Astrocyte of the hippocampus (primary cell): ENCODE measurements at regions not wholly inside any gene's neighbourhood (a gene's known extent, or its start where the extent isn't known, plus 50 kb on each side); places are given as distances from the start of the nearest gene placed in this dataset.

Source experiments
- DNase-seq: peaks from one replicate; pipeline ENCODE4 v3.0.0; 2011; ENCODE audit warnings: low read depth, low spot score

DNA sequence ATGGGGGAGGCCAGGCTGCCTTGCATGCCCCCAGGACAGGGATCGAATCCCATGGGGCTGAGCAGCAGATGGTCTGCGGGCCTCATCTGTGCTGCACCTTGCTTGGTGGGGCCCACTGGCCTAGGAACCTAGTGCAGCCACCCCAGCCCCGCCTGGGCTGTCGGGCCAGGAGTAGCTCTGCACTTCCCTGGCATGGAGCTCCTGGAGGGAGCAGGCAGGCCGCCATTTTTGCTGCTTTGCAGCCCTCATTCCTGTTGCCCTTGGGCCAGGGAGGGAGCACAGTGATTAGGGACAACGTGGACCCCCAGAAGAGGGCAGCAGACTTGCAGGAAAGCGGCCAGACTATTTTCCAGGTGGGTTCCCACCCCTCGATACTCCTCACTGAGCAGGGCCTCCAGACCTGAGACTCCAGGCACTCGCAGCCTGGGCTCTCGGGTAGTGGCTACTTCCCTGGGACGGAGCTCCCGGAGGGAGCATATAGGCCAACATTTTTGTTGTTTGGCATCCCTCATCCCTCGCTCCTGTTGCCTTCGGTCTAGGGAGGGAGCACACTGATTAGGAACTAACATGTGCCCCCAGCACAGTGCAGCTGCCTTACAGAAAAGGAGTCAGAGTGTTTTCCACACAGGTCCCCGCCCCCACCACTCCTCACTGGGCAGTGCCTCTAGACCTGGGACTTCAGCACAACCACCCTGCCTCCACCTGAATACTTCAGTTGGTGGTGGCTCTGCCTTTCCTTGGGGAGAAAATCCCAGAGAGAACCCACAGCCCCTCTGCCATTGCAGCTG lies 99.5 kb downstream of the MAIP1 start:
- no peak for DNase-seq

- DNase-seq = no peak
Observed at GRCh38 chr2:200056105-200056504, 100.7 kb downstream of the MAIP1 start.

- DNase-seq = no peak
Observed at GRCh38 chr2:200063155-200063554, 107.8 kb downstream of the MAIP1 start.

- DNase-seq = no peak
Observed at GRCh38 chr2:200064879-200065278, 109.5 kb downstream of the MAIP1 start.

GRCh38 chr2:200065477-200065876 lies 110.1 kb downstream of the MAIP1 start:
- DNase-seq = no peak

- DNase-seq = no peak
Observed at GRCh38 chr2:200066417-200066816, 111.0 kb downstream of the MAIP1 start.

GRCh38 chr2:200068642-200069041 lies 113.3 kb downstream of the MAIP1 start:
- DNase-seq = no peak

DNA sequence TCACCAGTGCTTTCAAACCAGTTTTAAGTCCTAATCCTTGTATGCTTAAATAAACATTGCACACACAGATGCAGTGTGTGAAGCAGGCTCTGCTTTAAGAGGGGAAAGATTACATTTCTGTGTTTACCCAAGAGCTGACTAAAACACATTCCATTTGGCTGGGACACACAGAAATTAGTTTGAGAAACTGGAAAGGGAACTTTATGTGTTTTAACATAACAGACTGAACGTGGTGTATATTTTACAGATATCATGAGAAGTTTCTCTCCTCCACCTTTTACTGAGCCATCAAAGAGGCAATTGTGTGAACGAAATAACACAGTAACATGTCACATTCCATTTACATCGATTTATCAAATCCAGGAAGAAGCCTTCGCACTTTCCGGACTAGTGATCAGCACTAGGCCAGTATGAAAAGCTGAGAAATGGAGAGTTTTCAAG lies 121.8 kb downstream of the MAIP1 start:
- DNase-seq = peak; percentile 67

DNA sequence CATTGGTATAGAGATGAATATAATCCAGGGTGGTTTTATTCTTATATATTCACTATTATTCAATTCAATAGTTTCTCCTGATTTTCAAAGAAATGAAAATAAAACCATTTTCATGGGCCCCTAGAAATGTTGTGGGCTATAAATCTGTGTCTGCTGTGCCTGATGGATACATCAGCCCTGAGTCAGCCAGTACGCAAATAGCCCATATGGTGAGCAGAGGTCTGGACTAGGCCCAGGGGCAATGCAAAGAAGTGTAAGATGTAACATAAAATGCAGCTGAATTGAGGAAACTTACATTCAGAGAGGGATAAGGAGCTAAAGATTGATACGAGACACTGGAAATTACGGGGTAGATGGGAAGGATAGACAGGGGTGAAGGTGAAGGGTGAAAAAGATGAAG lies 122.5 kb downstream of the MAIP1 start:
- DNase-seq = no peak

GRCh38 chr2:200079356-200079755 lies 124.0 kb downstream of the MAIP1 start:
- no peak for DNase-seq

DNA sequence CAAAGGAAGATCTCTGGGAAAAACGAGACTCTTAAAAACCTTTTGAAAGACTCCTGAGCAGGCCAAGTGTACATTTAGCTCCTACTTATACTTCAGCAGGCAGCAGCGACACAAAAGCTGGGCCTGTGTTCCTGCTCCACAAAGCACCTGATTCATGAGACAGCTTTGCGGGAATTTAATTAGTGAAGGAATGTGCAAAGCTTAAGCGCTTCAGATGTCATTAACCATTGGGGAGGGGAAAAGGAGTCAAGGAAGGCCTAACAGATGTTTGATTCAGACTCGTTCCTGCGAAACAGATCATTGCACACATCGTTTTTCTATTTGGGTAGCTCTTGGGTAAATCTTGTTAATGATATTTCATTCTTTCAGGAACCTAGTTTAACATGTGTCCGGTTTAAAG lies 125.9 kb downstream of the MAIP1 start:
- DNase-seq = peak; percentile 60

- peak; percentile 4 for DNase-seq
Observed at GRCh38 chr2:200081811-200082210, 126.4 kb downstream of the MAIP1 start.

DNA sequence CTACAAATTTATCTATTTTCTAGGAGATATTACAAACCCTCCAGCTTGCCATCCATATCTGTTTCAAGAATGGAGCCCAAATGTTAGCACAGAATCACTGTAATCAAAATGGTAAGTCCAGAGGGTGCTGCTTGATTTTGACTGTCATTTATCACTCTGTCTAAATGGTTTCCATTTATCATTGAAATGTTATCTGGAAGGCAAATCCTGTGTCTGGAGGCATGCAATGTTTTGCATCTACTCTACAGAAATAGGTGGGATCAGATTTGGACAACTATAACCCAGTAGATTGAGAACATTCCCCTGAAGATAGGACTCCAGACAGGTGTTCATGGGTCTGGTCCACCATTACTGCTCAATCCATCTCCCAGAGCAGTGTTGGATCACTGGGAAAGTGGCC lies 128.7 kb downstream of the MAIP1 start:
- DNase-seq = no peak

DNA sequence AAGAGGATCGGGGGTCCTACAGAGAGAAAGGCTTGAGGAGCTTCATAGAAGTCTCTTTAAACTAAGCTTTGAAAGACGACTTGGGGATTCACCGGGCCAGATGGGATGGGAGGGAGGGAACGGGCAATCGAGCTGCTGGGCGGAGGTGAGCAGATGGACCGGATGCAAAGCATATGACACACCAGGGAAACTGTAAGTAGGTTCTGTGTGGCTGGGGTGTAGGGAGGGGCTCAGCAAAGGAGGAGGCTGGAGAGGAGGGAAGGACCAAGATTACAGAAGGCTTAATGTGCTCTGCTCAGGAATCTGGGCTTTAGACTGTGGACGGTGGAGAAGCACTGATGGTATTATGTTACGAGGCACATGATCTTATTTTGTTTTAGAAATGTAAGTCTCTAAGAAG lies 131.5 kb downstream of the MAIP1 start:
- no peak for DNase-seq

GRCh38 chr2:200087451-200087850 lies 132.1 kb downstream of the MAIP1 start:
- no peak for DNase-seq

DNA sequence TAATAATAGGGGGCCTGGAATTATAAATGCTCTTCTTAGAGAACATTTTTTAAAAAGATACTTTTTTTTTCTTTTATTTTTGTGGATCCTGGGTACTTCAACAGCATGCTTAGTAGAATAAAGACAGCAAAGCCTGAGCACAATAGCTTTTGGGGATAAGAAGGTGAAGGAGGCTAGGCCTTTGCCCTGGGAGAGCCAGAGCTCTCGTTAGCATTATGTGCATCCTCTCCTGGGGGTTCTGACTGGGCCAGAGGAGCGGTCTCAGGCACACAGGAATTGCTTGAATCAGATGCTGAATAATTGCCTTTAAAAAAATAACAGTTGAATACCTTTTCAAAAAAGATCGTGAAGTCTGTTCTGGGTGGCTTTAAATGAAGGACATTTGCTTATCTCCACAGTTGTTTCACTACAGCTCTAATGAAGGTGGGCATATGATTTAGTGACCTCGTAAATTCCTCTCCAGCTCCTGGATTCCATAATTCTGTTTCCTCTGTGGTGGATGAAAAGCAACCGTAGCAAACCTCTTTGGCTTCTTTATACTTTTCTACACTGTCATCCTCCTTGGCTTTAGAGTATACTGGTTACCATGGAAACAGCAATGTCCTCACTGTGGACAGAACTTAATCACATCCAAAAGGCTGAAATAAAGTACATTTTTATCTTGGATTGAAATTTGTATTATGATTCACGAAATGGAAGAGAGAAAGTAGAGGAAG lies 133.8 kb downstream of the MAIP1 start:
- DNase-seq = peak; percentile 25

GRCh38 chr2:200089756-200090109 lies 134.4 kb downstream of the MAIP1 start:
- DNase-seq = no peak

DNA sequence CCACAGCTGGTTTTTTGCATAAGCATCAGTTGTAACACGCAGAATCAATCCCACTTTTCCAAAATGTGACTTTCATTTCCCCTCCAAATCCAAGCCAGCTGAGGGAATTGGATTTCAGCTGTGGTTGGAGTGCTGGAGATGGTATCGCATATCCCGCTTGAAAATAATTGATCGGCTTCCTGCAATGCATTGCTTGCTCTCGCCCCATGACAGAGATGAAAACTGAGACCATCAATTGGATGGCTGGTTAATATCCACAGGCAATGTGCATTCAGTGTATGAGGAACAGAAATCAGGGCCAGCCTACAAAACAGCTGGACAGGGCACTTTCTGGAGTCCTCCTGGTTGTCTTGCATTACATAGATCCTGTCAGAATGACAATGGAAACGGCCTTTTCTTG lies 135.3 kb downstream of the MAIP1 start:
- no peak for DNase-seq

DNA sequence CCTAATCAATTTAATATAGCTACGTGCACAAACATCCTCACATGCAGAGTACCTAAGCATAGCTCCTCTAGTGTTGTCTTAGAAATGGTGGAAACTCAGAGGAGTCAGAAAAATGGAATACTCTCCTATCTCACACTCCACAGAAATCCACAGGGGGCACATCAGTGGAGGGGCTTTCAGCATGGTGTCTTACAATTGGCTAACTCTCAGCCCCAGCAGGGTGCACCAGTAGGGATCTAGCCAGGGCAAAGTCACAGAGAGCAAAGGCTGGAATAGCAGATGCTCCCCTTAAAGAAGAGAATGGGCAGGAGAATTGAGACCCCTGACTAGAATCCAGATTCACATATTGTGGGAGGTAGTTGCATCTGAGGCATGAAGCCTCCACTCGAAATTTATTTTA lies 135.7 kb downstream of the MAIP1 start:
- DNase-seq = no peak

DNA sequence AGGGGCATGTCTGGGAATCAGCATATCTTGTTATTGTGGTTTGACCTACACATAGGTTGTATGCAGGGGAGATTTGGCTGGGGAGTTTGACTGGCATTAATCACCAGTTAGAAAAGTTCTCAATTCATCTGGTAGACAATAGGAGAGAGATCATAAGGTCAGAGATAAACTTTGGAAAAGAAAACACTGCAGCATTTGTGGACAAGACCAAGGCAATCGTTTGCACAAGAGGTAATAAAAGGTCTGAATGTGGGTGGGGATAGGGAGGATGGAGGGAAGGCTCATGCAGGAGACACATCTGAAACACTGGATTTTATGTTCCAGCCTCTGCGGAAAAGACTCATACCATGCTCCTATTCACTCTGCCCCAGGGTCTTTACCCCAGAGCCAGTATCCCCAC lies 136.9 kb downstream of the MAIP1 start:
- DNase-seq = no peak

DNA sequence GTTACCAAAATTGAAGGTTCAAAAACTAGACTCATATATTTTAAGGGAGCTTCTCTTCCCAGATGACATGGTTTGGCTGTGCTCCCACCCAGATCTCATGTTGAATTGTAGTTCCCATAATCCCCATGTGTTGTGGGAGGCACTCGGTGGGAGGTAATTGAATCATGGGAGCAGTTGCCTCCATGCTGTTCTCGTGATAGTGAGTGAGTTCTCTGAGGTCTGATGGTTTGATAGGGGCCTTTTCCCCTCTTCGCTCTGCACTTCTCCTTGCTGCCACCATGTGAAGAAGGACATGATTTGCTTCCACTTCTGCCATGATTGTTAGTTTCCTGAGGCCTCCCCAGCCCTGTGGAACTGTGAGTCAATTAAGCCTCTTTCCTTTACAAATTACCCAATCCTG lies 140.1 kb downstream of the MAIP1 start:
- DNase-seq = no peak

DNA sequence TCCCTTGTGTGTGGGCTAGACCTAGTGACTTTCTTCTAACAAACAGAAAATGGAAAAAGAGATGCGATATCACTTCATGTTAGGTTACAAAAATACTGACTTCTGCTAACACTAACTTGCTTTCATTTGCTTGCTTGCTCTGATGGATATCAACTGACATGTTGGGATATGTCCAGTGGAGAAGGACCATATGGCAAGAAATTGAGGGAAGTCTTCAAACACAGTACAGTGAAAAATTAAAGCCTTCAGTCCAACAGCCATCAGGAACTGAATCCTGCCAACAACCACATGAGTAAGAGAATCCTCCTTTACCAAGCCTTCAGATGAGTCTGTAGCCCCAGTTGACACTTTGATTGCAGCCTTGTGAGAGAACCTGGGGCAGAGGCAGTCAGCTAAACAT lies 143.9 kb downstream of the MAIP1 start:
- DNase-seq = no peak

GRCh38 chr2:200100027-200100426 lies 144.6 kb downstream of the MAIP1 start:
- DNase-seq = no peak
